ENCODE measurements at regions not wholly inside any gene's neighbourhood (a gene's known extent, or its start where the extent isn't known, plus 50 kb on each side); places are given as distances from the start of the nearest gene placed in this dataset.

GRCh38 chr1:219342836-219343235 lies 169.2 kb downstream of the LYPLAL1 start:
- Histone ChIP-seq H4K20me1 (ENCODE audit: insufficient read depth) (no peaks in the 10 kb centered on the region), H3K27me3 (ENCODE audit: insufficient read depth, low read depth) (no peaks in the 10 kb centered on the region), H3K4me3 (no peak overlapping the region), H3K9me3 (ENCODE audit: insufficient read depth, low read depth) (no peaks in the 10 kb centered on the region), H3K9me2 (ENCODE audit: insufficient read depth) (no peaks in the 10 kb centered on the region), H3K4me2 (no peak overlapping the region), H3K4me1 (replicated peaks; ENCODE audit: insufficient read depth) (no peaks in the 10 kb centered on the region), H3K27ac (no peak overlapping the region), H3F3A (ENCODE audit: insufficient read depth, low read depth) (no peaks in the 10 kb centered on the region), H3K36me3 (ENCODE audit: low read depth) (no peaks in the 10 kb centered on the region), H2AFZ (no peak overlapping the region), H3K79me2 (ENCODE audit: low read depth) (no peaks in the 10 kb centered on the region)
- CTCF ChIA-PET: no interaction called here
- no peak for DNase-seq
- intact Hi-C loops (cut with micrococcal nuclease; ENCODE audit: unreplicated experiment): no loop called here
- TF ChIP-seq CTCF (conservative IDR thresholded peaks at IDR 0.05): no peak
- no peak for TF ChIP-seq EZH2 (IDR thresholded peaks at IDR 0.05; ENCODE audit: low read depth)
- POLR2A ChIA-PET (ENCODE audit: unreplicated experiment): no interaction called here
- no TSS peak for BruUV-seq (replicated peaks)

GRCh38 chr1:219340796-219341195 lies 167.1 kb downstream of the LYPLAL1 start:
- CTCF ChIA-PET: no interaction called here
- Histone ChIP-seq H3K9me3 (ENCODE audit: insufficient read depth, low read depth) (no peaks in the 10 kb centered on the region), H4K20me1 (ENCODE audit: insufficient read depth) (no peaks in the 10 kb centered on the region; the same call in 1 of the 2 replicates), H3K9me2 (ENCODE audit: insufficient read depth) (no peaks in the 10 kb centered on the region), H3K4me3 (no peak overlapping the region), H3K36me3 (ENCODE audit: low read depth) (no peaks in the 10 kb centered on the region), H3K27me3 (ENCODE audit: insufficient read depth, low read depth) (no peaks in the 10 kb centered on the region), H3F3A (ENCODE audit: insufficient read depth, low read depth) (no peaks in the 10 kb centered on the region), H2AFZ (no peak overlapping the region), H3K79me2 (ENCODE audit: low read depth) (no peaks in the 10 kb centered on the region), H3K4me2 (no peak overlapping the region), H3K4me1 (replicated peaks; ENCODE audit: insufficient read depth) (no peaks in the 10 kb centered on the region), H3K27ac (no peak overlapping the region)
- BruUV-seq (replicated peaks): no TSS peak
- intact Hi-C loops (cut with micrococcal nuclease; ENCODE audit: unreplicated experiment): no loop called here
- POLR2A ChIA-PET (ENCODE audit: unreplicated experiment): interaction anchor here (0.6 kb wide), 1 partner anchor 12 kb away, joined by 3 read pairs; no protein-coding TSS in a partner anchor
- DNase-seq: no peak
- no peak for TF ChIP-seq EZH2 (IDR thresholded peaks at IDR 0.05; ENCODE audit: low read depth)
- TF ChIP-seq CTCF (conservative IDR thresholded peaks at IDR 0.05): no peak

GRCh38 chr1:219339466-219339865 lies 165.8 kb downstream of the LYPLAL1 start:
- no peaks in the 10 kb centered on the region for H3K27me3 ChIP-seq (ENCODE audit: insufficient read depth, low read depth)
- no peaks in the 10 kb centered on the region for H3K9me2 ChIP-seq (ENCODE audit: insufficient read depth)
- H3K36me3 ChIP-seq (ENCODE audit: low read depth): no peaks in the 10 kb centered on the region
- H3F3A ChIP-seq (ENCODE audit: insufficient read depth, low read depth): no peaks in the 10 kb centered on the region
- H2AFZ ChIP-seq: no peak overlapping the region
- no peak for DNase-seq
- H4K20me1 ChIP-seq (ENCODE audit: insufficient read depth): no peaks in the 10 kb centered on the region; the same call in 1 of the 2 replicates
- no peak overlapping the region for H3K4me2 ChIP-seq
- intact Hi-C loops (cut with micrococcal nuclease; ENCODE audit: unreplicated experiment): no loop called here
- H3K79me2 ChIP-seq (ENCODE audit: low read depth): no peaks in the 10 kb centered on the region
- no peaks in the 10 kb centered on the region for H3K4me1 ChIP-seq (replicated peaks; ENCODE audit: insufficient read depth)
- no peaks in the 10 kb centered on the region for H3K9me3 ChIP-seq (ENCODE audit: insufficient read depth, low read depth)
- POLR2A ChIA-PET (ENCODE audit: unreplicated experiment): no interaction called here
- H3K27ac ChIP-seq: no peak overlapping the region
- no peak overlapping the region for H3K4me3 ChIP-seq
- CTCF ChIA-PET: no interaction called here
- BruUV-seq (replicated peaks): no TSS peak
- TF ChIP-seq EZH2 (IDR thresholded peaks at IDR 0.05; ENCODE audit: low read depth): no peak
- no peak for TF ChIP-seq CTCF (conservative IDR thresholded peaks at IDR 0.05)
